GM12878 (cell line): ENCODE measurements at regions not wholly inside any gene's neighbourhood (a gene's known extent, or its start where the extent isn't known, plus 50 kb on each side); places are given as distances from the start of the nearest gene placed in this dataset.

ENCODE experiments used
- ATAC-seq: fragments of 200-7000 bp; cut with Tn5 transposase; 3 replicates; pipeline ENCODE4 v1.9.1; 2020; ENCODE audit warnings: mild to moderate bottlenecking, moderate library complexity
- BruUV-seq: library from RNA; stranded (reverse); fragments of 400-500 nt; replicated peaks from 2 replicates; lab custom pipeline; 2021; lab: Mats Ljungman, UMichigan
- CTCF ChIA-PET: fragments of 300-600 bp; sonication (Branson Sonifier 250); formaldehyde crosslinking; extraction: SDS; loops from one replicate; lab custom pipeline; 2021; ENCODE audit warnings: inconsistent platforms; lab: Yijun Ruan, JAX
- POLR2A ChIA-PET: fragments of 350-600 bp; formaldehyde crosslinking; extraction: SDS; loops from one replicate; lab custom pipeline; 2021; ENCODE audit warnings: inconsistent platforms; lab: Charles Lee
- RAD21 ChIA-PET: fragments of 300-600 bp; sonication (Branson Sonifier 250); formaldehyde crosslinking; loops from one replicate; lab custom pipeline; 2023; ENCODE audit warnings: antibody characterized with exemption; ENCODE audit not compliant: unreplicated experiment; lab: Charles Lee
- SMC1A ChIA-PET: fragments of 300-600 bp; sonication (Branson Sonifier 250); formaldehyde crosslinking; loops from one replicate; lab custom pipeline; 2023; ENCODE audit not compliant: unreplicated experiment, uncharacterized antibody; lab: Charles Lee
- DNase-seq: peaks from one replicate; pipeline ENCODE4 v3.0.0-alpha.2; 2011; ENCODE audit warnings: low read depth, low spot score
- FAIRE-seq: peaks from 3 replicates; lab custom pipeline; 2011; peaks lifted over from hg19 to GRCh38; lab: Jason Lieb, UNC
- H2AFZ ChIP-seq: 2 replicates; pipeline ENCODE4 v1.6.0; 2011; ENCODE audit warnings: low read depth, low read length, control low read depth; ENCODE audit not compliant: control insufficient read depth
- H3K27ac ChIP-seq: 2 replicates; pipeline ENCODE4 v1.5.1; 2011; ENCODE audit warnings: control low read depth; ENCODE audit not compliant: control insufficient read depth, insufficient read depth
- H3K27me3 ChIP-seq, 2 experiments: replicated peaks in 1 of 2; 2 replicates each; pipeline versions ENCODE4 v1.6.0 to v1.6.1; 2011; ENCODE audit warnings: low read length in 1 of 2; ENCODE audit not compliant: control insufficient read depth in 2 of 2, insufficient read depth in 2 of 2
- H3K36me3 ChIP-seq, 2 experiments: 2 replicates each; pipeline ENCODE4 v1.5.1; 2011; ENCODE audit warnings: low read length in 1 of 2; ENCODE audit not compliant: control insufficient read depth in 2 of 2, insufficient read depth in 2 of 2
- H3K4me1 ChIP-seq: 2 replicates; pipeline ENCODE4 v1.6.1; 2011; ENCODE audit warnings: mild to moderate bottlenecking, low read length, moderate library complexity, mixed read lengths; ENCODE audit not compliant: control insufficient read depth, insufficient read depth
- H3K4me2 ChIP-seq: 2 replicates; pipeline ENCODE4 v1.6.0; 2011; ENCODE audit warnings: control low read depth; ENCODE audit not compliant: control insufficient read depth, insufficient read depth
- H3K4me3 ChIP-seq: fragments of 200-600 bp; sonication (generic); 2 replicates; pipeline ENCODE4 v1.5.1; 2016
- H3K79me2 ChIP-seq: 2 replicates; pipeline ENCODE4 v1.6.0; 2011; ENCODE audit warnings: low read length; ENCODE audit not compliant: control insufficient read depth, insufficient read depth
- H3K9ac ChIP-seq: 2 replicates; pipeline ENCODE4 v1.8.0; 2011; ENCODE audit warnings: low read length, control low read depth, mixed read lengths; ENCODE audit not compliant: control insufficient read depth, insufficient read depth
- H3K9me3 ChIP-seq: replicated peaks from 3 replicates; pipeline ENCODE4 v1.5.1; 2011; ENCODE audit warnings: mild to moderate bottlenecking, low read length; ENCODE audit not compliant: control insufficient read depth, insufficient read depth
- H4K20me1 ChIP-seq: 2 replicates; pipeline ENCODE4 v1.6.0; 2011; ENCODE audit not compliant: control insufficient read depth, insufficient read depth
- RUNX3 ChIP-seq: IDR thresholded peaks from 2 replicates; pipeline ENCODE4 v1.6.1; 2012; ENCODE audit warnings: low read length, inconsistent platforms
- TCF12 ChIP-seq: IDR thresholded peaks from 2 replicates; pipeline ENCODE4 v1.6.1; 2011; ENCODE audit warnings: low read depth, mild to moderate bottlenecking, low read length
- ZSCAN29 ChIP-seq: fragments of 450-650 bp; IDR thresholded peaks from 2 replicates; pipeline ENCODE4 v1.6.1; 2017; ENCODE audit warnings: mild to moderate bottlenecking, moderate library complexity
- WGBS: methylation state at CpG from one replicate; pipeline ENCODE4 v1.1.6; 2016; ENCODE audit warnings: low lambda C conversion rate; ENCODE audit not compliant: insufficient replicate concordance, insufficient coverage; ENCODE audit errors: missing lambda C conversion rate; 5-methylcytosine and 5-hydroxymethylcytosine counted together
- in situ Hi-C: fragments of 300-500 bp; cut with MboI; formaldehyde crosslinking; loops from 9 replicates; pipeline ENCODE4 v1.14.3; 2018; ENCODE audit warnings: mixed read lengths
- intact Hi-C: fragments of 100-400 bp; cut with micrococcal nuclease; formaldehyde crosslinking; loops from one replicate; pipeline ENCODE4 v1.14.2; 2022; ENCODE audit not compliant: unreplicated experiment
- TF ChIP-seq, protein P1 (sequence below): fragments of 450-650 bp; IDR thresholded peaks from 2 replicates; pipeline ENCODE4 v1.6.1; 2017; ENCODE audit warnings: mild to moderate bottlenecking, moderate library complexity

DNA sequence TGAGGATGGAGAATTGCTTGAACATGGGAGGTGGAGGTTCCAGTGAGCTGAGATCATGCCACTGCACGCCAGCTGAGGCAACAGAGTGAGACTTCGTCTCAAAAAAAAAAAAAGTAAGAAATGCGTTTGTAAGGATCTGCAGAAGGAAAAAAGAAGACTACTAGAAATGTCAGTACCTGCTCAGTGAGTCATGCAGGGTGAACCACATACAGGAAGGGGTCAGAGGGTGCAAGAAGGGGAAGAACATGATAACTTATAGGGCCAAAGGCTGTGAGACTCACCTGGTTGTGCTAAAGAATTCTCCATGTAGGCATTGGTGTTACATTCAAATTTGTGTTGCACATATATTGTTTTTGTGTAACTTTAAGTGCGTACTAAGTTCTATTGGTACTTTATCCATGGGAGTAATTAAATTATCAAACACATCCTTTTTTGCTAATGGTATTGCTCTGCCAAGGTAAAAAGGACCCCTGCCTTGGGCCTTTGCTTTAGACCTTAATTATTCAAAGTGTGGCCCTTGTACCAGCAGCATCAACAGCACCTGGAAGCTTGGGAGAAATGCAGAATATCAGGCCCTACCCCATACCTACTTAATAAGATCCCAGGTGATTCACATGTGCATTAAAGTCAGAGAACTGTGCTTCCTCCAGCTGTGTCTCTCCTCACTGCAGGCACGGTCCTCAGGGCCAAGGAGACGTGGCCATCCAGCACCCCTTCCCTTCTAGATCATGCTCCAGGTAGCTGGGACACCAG, 96.4 kb upstream of the PPP2R5A start:
- H3K4me3 ChIP-seq = no peak overlapping the region
- 63% methylated on average over 4 of the region's 6 CpGs for WGBS
- CTCF ChIA-PET = no interaction called here
- ATAC-seq = no peak
- POLR2A ChIA-PET = no interaction called here
- intact Hi-C loops (no loop called here), in situ Hi-C loops (no loop called here)
- no peak overlapping the region for H3K27ac ChIP-seq
- SMC1A ChIA-PET = interaction anchor here (1.2 kb wide), 1 partner anchor 20 kb away, joined by 3 read pairs; no protein-coding TSS in a partner anchor
- no peak for TF ChIP-seq ZSCAN29
- TF ChIP-seq, protein P1, sequence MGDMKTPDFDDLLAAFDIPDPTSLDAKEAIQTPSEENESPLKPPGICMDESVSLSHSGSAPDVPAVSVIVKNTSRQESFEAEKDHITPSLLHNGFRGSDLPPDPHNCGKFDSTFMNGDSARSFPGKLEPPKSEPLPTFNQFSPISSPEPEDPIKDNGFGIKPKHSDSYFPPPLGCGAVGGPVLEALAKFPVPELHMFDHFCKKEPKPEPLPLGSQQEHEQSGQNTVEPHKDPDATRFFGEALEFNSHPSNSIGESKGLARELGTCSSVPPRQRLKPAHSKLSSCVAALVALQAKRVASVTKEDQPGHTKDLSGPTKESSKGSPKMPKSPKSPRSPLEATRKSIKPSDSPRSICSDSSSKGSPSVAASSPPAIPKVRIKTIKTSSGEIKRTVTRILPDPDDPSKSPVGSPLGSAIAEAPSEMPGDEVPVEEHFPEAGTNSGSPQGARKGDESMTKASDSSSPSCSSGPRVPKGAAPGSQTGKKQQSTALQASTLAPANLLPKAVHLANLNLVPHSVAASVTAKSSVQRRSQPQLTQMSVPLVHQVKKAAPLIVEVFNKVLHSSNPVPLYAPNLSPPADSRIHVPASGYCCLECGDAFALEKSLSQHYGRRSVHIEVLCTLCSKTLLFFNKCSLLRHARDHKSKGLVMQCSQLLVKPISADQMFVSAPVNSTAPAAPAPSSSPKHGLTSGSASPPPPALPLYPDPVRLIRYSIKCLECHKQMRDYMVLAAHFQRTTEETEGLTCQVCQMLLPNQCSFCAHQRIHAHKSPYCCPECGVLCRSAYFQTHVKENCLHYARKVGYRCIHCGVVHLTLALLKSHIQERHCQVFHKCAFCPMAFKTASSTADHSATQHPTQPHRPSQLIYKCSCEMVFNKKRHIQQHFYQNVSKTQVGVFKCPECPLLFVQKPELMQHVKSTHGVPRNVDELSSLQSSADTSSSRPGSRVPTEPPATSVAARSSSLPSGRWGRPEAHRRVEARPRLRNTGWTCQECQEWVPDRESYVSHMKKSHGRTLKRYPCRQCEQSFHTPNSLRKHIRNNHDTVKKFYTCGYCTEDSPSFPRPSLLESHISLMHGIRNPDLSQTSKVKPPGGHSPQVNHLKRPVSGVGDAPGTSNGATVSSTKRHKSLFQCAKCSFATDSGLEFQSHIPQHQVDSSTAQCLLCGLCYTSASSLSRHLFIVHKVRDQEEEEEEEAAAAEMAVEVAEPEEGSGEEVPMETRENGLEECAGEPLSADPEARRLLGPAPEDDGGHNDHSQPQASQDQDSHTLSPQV = no peak
- no peak for TF ChIP-seq TCF12
- TF ChIP-seq RUNX3 = peak; percentile 46
- H3K9ac ChIP-seq = no peak overlapping the region
- no peaks in the 10 kb centered on the region for H3K27me3 ChIP-seq
- no peaks in the 10 kb centered on the region for H3K79me2 ChIP-seq
- H2AFZ ChIP-seq = no peak overlapping the region
- RAD21 ChIA-PET = interaction anchor here (1.0 to 1.5 kb wide), 2 partner anchors 26 kb away, joined by 3 to 4 read pairs; no protein-coding TSS in a partner anchor
- H3K36me3 ChIP-seq = no peaks in the 10 kb centered on the region
- H4K20me1 ChIP-seq = no peaks in the 10 kb centered on the region
- H3K9me3 ChIP-seq = no peaks in the 10 kb centered on the region
- no peak overlapping the region for H3K4me2 ChIP-seq
- H3K4me1 ChIP-seq = peaks cover 12% of the 10 kb centered on the region
- no peak for FAIRE-seq
- no peak for DNase-seq
- BruUV-seq = no TSS peak
